Umbilical cord (tissue), 1 donor: ENCODE measurements at regions not wholly inside any gene's neighbourhood (a gene's known extent, or its start where the extent isn't known, plus 50 kb on each side); places are given as distances from the start of the nearest gene placed in this dataset.

Experiments
- DNase-seq: peaks from one replicate; pipeline ENCODE4 v3.0.0-alpha.2; 2015; ENCODE audit warnings: low spot score

GRCh38 chr5:58153255-58153654 is 306.6 kb downstream of the PLK2 start:
- no peak for DNase-seq

- no peak for DNase-seq
Measured at GRCh38 chr5:58151414-58151813, 308.5 kb downstream of the PLK2 start.

- no peak for DNase-seq
Measured at GRCh38 chr5:58150926-58151325, 309.0 kb downstream of the PLK2 start.

- DNase-seq, result no peak
Measured at GRCh38 chr5:58149746-58150145, 310.1 kb downstream of the PLK2 start.

DNA sequence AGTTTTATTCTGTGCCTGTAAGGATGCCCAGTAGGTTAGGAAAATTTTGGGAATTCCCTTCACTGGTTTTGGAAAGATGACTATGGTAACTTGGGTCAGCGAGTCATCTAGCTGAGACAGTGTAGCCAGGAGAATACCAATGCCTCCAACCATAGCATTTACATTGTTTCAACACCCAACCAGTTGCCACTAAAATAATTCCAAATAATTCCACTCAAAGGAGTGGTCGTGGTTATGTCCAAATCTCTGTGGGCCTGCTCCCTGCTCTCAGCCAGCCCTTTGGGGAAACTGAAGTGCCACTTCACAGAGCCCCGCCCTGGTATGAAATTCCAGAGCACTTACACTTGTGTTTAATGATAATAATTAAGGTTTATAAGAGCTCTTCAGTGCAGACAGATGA is 310.5 kb downstream of the PLK2 start:
- no peak for DNase-seq

DNA sequence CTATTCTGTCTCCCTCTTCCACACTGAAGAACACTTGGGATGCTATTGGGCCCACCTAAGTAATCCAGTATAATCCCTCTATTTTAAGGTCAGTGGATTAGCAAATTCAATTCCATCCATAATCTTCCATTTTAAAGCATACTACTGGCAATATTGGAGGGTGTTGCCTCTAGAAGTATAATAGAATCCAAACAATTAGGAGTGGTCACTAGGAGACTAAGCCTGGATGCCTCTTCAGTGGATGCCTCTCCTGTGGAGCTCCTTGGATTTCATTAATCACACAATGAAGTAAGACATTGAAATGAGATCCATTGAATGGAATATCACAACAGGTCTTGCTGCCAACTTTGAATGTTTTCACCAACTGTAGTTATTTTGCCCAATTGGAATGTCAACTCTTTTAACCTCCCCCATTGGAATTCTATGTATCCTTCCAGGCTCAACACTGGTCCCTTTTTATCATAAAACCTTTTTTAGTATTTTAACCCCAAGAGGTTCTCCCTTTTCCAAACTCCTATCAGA is 311.6 kb downstream of the PLK2 start:
- no peak for DNase-seq

GRCh38 chr5:58145397-58145934 is 314.4 kb downstream of the PLK2 start:
- DNase-seq, result no peak

GRCh38 chr5:58143727-58144126 is 316.2 kb downstream of the PLK2 start:
- no peak for DNase-seq

DNA sequence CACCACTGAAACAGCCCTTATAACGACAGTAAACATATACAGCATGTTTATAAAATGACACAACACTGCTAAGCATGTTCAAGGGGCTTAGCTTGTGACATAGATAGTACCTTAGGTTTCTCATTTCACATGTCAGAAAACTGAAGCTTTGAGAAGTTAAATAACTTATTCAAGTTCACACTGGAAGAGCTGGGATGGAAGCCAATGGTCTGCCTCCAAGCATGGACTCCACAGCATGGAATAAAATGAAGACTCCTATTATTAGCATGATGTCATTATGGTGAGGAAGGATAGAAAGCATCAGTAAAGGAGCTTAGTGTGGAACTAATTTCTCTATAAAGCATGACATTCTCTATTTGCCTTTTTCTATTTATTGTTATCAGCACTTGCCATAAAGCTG is 316.7 kb downstream of the PLK2 start:
- no peak for DNase-seq

GRCh38 chr5:58138791-58139190 is 321.1 kb downstream of the PLK2 start:
- DNase-seq, result no peak

DNA sequence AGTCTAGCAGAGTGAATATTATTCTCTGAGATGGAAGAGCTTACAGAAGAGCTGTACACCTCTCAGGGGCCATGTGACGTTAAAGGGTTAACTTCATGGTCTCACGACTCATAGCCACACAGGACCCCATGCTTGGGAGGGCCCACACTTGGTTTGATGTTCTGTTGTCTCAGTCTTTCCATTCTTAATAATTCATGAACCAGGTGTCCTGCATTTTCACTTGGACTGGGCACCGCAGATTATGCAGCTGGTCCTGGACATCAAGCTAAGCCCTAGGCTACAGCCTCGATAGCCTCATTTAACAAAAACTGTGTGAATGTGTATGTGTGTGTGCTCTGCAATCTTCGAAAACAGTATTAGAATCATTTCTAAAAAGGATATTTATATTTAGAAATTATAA is 323.5 kb downstream of the PLK2 start:
- DNase-seq, result no peak

- DNase-seq, result no peak
Measured at GRCh38 chr5:58135571-58136335, 324.1 kb downstream of the PLK2 start.

DNA sequence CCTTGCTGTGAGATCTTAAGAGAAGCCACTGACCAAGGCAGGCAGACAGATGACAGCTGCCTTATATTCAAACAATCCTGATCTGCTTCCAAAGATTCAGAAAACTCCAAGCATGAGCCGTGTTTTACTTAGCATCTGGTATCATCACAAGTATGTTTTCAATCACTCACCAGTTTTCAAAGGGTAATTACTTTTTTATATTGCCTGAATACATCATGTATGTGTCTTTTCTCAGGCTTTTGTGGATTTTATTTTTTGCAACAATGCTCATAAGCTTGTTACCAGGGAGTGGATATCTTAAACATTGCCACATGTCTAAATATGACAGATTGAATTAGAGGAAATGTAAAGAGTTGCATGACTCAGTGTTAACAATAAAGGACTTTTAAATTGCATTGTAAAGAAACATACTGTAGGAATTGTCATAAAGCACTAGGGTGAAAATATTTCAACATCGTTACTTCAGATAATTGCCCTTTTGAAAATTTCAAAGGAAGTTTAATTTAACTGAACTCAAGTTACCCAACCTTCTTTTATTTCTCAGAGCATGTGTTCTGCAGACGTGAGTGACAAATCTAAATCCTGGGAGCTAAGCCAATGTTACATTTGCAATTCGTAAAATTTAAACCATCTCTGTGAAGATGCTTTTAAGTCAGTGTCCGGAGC is 326.1 kb downstream of the PLK2 start:
- peak; percentile 91 for DNase-seq

DNA sequence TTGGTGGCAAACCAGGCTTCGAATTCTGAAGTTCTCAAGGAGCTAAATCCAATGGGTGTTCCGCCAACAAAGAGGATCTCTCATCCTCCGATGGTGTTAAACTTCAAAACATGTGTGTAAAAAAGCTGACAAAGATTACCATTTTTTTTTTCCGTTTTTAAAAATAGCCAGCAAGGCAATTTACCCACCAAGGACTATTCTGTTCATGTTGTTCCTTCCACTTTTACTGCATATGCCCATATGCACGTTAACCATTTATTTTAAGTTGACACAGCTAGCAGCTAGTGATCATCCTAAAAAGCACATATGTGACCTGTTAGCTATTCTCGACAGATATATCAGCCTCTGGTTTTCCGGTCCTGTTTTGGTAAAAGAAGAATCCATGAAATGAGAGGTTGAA is 326.7 kb downstream of the PLK2 start:
- no peak for DNase-seq

- DNase-seq, result peak; percentile 21
Measured at GRCh38 chr5:58127255-58128220, 332.3 kb downstream of the PLK2 start.

- DNase-seq, result no peak
Measured at GRCh38 chr5:58123501-58123900, 336.4 kb downstream of the PLK2 start.

- DNase-seq, result no peak
Measured at GRCh38 chr5:58122848-58123392, 337.0 kb downstream of the PLK2 start.

DNA sequence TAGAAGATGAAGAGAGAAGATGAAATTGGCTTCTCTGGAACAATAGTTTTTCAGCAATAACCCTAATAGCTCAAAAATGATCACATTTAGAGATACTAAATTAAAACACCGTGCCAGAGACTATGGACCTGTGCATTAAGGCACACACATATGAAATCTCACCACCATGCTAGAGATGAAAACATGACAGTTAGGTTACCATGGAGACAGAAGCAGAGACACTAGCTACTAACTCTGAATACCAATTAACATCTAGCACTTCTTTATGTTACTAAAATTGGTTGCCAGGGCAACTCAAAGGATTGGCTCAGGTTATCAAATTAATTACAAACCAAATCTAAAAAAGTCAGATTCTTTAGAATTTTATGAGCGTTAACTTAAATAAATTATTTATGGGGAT is 337.7 kb downstream of the PLK2 start:
- DNase-seq, result no peak

DNA sequence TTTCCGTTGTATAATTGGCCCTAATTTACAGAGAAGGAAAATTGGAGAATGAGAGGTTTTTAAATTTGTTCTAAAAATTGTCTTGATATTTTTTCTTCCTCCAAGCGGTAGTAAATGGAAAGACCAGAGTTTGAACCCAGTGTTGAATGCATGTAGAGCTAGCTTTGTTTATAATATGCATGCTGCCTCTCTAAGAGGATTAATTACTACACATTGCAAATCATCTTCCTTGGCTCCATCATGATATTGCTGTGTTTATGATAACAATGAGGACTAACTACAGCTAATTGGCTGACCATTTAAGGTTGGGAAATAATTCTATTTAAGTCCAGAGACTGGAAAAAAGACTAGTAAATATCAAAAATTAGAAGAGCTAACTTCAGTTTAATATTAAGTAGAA is 338.5 kb downstream of the PLK2 start:
- no peak for DNase-seq

GRCh38 chr5:58117542-58117941 is 342.3 kb downstream of the PLK2 start:
- DNase-seq, result peak; percentile 25

GRCh38 chr5:58116346-58116745 is 343.5 kb downstream of the PLK2 start:
- DNase-seq, result no peak
